Stimulated activated naive CD4-positive, alpha-beta T cell (primary cell): ENCODE measurements at regions not wholly inside any gene's neighbourhood (a gene's known extent, or its start where the extent isn't known, plus 50 kb on each side); places are given as distances from the start of the nearest gene placed in this dataset.
"Not testable (repeated sequence)": the region's sequence is repeated elsewhere in the genome, so short reads cannot be mapped to it uniquely, and the experiment has no call there.

ENCODE experiments used
- DNase-seq, 6 experiments: peaks; one replicate each; lab custom pipeline; 2025; lab: John Stamatoyannopoulos, UW

DNA sequence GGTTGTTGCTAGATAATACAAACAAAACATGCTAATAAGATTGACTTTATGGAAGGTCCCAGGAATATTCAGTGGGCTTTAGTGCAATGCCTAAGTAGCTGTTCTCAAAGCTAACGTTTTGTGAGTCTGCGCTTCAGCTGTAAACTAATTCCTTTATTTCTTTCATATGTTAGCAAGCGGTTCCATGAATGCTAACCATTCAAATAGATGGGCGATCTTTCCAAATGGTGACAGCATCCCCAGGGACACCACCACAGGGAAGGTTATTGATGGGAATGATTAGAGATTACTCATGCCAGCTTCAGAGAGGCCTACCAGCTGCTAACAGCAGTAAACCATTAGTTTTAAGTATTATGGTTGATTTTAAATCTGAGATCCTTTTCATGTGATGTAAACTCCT lies 405.7 kb upstream of the MCTP2 start:
- no peak for DNase-seq

DNA sequence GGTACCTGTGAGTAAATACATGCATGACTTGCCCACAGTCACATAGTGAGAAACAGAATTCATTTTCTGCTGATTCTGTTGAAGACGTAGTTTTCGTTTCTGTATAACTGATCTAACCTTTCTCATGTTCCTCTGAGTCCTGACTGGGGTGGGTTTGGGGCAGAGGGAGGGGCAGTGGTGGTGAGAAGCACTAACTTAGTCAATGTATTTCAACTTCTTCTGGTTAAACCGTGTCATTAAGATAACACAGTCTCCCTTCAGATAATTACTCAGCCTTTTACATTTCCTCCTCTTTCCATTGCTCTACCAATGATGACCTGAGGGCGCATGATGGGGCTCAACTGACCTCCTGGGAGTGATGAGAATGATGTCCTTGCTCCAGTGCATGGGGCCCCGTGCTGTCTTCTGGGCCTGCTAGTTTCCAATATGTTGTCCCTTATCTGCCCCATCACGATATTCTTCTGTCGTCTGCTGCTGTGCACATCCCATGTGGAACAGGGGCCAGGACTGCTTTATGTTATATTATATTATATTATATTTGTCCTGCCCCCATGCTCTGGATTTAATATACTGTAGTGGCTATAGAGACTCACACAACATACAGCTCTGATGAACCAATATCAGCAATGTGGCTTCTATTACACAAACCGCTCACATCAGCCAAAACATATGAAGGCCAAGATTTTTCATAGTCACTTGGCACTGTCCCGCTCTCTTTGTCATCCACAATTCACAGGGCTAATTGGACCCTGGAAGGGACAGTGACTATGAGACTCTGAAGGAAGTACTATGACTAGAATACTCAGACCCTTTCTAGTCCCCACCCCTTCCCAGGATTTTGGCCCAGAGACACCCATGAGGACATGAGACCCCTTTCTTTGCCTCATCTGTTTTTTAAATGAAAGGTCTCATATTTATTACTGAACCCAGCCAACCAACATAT lies 407.1 kb upstream of the MCTP2 start:
- DNase-seq: no peak

DNA sequence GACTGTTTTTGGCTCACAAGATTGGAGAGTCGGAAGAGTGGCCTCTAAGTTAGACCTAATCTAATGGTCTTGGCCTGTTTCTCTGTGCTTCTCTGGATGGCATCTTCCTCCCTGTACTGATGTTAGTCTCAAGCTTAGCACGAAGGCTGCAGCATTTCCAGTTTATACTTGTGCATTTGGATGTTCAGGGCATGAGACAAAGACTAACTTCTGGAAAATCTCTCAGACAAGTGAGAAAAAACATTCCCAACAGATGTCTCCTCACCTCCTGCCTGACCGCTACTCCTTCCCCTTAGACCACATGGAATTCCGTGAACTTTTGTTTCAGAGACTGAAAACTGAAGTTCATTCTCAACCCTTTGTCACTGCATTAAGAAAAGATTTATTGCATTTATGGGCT lies 410.8 kb upstream of the MCTP2 start:
- DNase-seq: no peak

DNA sequence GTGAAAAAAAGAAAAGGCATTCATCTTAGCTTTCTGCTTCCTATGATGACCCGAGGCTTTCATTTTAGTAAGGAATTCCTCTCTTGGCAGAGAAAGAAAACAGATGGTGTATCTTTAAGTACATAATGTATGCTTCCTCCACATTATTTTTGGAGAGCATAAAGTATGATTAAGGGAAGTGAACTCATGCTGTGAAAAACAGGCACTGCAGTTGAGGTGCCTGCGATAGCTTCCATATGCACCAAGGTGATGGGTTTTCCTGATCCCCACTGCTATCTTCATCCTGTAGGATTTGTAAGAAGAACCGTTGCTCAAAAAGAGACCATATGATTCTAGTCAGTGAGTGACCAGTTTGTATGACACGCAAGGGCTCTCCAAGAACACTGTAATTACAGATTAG lies 411.5 kb upstream of the MCTP2 start:
- no peak for DNase-seq

DNA sequence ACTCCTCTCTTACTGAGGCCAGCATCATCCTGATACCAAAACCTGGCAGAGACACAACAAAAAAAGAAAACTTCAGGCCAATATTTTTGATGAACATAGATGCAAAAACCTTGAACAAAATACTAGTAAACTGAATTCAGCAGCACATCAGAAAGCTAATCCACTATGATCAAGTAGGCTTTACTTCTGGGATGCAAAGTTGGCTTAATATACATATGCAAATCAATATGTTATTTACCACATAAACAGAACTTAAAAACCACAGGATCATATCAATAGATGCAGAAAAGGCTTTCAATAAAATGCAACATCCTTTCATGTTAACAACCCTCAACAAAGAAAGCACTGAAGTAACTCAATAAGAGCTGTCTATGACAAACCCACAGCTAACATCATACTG lies 414.5 kb upstream of the MCTP2 start:
- DNase-seq: no peak

DNA sequence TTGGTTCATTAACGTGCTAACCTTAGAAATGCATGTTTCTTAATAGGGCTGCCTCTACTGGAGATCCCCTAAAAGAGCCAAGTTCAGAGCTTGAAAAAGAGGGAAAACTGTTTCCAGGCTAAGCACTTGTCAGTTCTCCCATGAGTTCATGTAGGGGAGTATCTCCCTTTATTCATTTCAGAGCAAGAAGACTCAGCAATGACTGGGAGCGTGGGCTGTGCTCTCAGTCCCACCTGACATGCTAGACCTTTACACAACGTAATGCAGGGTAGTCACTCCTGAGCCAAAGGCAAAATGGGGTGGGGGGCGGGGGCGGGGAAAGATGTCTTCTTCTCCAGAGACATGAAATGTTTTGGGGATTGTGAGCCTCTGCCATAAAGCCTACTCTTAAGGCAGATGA lies 420.1 kb upstream of the MCTP2 start:
- DNase-seq: no peak

DNA sequence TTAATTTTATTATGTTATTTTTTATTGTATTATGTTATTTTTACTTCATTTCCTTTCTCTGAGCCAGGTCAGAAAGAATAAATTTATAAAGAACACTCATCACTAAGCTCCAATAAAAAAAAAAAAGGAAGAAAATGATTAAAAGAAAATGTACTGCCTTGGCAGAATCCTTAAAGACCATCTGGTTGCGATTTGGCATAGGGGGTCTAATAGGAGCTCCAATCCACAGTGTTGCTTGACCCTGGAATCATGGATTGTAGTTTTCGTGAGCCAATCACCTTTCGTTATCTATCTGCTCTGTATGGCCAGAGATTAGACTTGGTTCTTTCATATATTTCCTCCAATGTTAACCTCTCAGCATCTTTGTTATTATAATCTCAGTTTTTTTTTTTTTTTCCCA lies 421.8 kb upstream of the MCTP2 start:
- DNase-seq: no peak

DNA sequence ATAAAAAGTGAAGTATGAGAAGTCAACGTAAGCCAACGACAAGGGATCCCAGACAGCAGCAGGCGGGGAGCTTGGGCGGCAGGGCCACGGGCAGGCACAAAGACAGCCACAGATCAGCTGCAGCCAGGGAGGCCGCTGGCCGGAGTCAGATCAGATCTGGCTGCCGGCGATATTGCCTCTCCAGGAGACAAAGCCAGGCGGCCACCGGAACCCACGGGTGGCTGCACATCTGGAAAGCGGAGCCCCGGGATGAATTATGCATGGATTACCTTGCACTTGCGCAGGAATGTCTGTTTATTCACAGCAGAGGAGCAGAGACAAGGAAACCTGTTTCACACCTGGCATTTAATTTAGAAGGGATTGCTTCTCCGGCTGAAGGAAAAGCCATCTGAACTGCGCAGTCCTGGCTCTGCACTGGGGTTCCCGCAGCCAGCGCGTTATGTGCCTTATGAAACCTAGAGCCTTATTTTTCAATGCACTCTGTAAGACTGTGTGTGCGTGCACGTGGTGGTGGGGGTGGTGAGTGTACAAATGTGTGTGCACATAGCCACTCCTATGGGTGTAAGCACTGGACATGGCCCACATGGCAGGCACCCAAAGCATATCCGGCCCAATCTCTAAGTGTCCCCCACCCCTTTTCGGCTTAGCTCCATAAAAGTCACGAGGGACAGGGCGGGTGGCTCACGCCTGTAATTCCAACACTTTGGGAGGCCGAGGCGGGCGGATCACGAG lies 427.8 kb upstream of the MCTP2 start:
- DNase-seq: no peak

DNA sequence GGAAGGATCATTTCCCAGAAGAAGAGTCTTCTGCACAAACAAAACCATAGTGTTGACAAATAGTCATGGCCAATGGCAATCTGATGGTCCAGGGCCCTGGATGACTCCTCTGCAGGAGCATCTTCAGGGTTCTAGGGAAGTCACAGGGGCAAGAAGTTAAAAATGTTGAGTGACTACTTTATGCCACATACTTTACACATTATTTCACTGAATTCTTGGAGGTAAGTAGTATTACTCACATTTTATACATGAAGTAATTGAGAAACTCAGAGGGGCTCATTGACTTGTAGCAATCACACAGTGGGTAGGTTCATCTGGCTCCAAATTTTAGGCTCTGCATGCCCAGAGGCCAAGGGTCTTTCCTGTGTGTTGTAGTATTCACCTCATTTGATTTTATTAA lies 430.2 kb upstream of the MCTP2 start:
- DNase-seq: no peak

DNA sequence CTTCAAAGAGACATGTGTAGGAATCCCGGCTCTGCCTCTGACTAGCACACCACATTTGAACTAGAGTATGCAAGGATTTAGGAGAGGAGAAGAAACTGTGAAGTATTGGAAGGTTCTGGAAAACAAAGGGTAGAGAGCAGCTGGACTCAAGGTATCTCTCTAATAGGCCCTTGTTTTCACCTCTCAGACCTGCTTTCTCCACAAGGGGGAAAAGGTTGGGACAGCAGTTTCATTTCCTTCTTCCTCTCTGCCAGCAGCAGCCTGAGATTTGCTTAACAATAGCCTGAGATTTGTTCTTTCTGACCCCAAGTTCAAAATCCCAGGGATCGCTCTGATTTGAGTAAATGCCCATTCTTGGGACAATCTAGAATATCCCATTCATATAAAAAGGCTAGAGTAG lies 430.6 kb upstream of the MCTP2 start:
- no peak for DNase-seq

DNA sequence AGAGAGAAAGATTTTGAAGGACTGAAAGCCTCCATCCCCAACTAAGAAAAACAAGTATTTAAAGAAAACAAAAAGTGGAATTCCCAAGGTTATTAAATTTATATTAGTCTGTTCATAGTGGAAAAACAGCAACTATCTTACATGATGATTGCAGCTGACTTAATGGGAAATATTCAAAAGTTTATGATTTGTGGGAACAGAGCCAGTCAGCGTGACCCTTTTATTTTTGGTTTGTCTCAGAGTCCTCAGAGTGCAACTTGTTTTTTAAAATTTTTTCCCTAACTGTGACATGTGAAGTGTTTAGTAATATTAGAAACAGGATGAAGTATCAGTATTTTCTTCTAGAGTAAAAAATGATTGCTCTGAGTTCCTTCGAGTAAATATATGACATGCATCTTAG lies 441.9 kb upstream of the MCTP2 start:
- DNase-seq: no peak

DNA sequence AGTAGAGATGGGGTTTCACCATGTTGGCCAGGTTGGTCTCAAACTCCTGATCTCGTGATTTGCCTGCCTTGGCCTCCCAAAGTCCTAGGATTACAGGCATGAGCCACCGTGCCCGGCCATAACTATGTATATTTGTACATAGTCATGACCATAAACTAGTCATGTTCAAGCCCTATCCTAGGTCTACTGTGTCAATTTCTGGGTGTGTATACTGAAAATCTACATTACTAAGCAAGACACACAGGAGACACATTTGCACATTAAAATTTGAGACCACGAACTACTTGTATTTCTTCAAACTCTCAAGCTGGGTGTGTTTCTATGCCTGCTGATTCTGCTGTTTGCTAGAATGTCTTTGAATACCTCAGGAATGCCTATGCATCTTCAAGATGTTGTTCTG lies 451.3 kb upstream of the MCTP2 start:
- no peak for DNase-seq

DNA sequence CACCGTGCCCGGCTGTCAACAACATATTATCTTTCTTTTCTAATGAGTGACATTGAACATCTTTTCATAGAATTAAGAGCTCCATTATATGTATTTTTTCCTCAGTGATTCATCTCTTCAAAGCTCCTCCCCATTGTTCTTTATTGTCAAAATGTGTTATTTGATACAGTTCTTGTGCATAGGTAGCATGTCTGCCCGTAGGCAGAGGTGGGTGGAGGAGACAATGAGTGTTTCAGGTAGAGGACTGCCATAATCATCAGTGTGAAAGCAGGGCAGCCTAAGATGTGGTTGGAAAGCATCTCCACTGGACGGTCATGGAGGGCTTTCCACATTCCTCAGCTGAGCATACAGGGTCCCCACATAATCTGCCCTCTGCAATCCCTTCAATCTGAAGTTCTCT lies 452.0 kb upstream of the MCTP2 start:
- DNase-seq: no peak

DNA sequence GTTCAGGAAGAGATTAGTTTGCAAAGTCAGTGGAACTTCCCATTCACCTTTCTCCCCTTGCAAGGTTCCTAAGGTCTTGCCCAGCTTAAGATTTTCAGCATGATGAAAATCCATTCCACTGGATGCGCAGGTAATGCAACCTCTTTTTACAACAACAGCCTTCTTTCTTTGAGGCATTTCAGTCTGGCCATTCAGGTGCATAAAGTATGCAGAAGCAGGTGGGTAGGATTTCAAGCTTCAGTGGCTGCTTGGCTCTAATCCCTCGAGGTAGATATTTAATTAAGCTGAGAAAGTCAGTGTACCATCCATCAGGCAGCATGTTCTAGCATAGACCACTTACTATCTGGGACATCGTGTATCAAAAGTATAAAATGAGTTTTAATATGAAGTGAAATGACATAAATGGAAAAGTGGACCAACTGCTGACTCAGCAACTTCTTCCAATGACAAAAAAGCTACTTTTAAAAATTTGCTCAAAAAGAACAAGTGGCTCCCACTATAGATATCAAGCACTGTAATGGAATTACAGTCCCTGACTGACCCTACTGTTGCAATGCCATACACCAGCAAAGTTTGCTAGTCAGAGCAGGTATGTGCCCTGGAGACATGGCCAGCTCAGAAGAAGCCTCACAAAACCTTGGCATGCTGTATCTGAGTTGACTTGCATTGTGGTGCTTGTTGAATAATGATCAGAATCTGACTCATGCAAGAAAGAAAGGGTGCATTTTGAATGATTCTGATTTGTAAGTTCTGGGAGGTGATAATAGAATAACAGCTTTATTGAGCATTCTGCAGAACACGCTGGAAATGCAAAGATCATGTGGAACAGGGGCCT lies 459.9 kb upstream of the MCTP2 start:
- no peak for DNase-seq

DNA sequence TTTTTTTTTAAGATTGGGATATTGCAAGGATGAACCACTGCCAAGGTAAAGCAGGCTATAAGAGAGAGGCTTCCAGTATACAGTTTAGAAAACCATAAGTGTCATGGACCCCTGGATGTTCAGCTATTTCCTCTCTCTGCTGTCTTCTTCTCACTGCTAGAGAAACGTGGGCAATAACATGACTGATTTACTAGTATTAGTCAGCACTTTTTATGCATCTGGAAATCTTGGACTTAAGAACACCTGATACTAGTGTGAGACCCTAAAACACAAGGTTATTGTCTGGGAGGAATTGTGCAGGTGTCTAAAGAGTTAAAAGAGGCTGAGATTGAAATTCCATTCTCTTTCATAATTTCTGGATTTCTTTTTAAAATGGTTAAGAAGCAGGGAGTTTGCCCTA lies 460.6 kb upstream of the MCTP2 start:
- no peak for DNase-seq

DNA sequence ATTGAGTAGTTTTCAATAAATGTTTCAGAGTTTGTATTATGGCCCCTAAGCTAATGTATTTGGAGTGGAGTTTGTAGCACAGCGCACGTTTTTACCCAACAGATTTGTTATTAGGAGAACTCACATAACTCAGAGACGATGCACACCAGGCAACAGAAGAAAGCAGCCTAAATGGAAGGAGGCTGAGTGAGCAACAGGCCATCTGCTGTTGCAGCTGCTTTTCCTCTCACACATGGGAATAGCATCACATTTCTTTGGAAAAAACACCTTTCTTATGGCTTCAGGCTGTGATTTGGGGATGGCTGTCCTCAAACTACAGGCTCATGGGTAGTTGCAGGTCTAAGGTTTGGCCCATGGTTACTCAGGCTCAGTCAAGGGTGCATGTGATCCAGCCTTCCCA lies 469.3 kb upstream of the MCTP2 start:
- no peak for DNase-seq

DNA sequence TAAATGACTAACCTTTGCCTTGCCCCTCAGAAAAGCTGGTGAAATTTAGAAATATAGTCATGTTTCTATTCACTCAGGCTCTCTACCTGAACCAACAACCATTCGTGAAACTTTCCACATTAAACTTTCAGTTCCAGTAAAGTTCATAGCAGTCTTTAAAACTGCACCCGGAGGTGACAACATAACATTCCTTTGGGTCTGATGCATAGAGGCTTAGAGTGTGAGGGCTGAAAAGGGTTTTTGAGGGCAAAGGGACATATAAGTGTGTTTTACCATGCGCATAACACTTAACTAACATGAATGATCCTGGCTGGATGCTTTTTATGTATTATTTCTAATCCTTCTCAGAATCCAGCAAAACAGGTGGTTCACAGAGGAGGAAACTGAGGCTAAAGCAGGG lies 471.7 kb upstream of the MCTP2 start:
- DNase-seq: no peak

DNA sequence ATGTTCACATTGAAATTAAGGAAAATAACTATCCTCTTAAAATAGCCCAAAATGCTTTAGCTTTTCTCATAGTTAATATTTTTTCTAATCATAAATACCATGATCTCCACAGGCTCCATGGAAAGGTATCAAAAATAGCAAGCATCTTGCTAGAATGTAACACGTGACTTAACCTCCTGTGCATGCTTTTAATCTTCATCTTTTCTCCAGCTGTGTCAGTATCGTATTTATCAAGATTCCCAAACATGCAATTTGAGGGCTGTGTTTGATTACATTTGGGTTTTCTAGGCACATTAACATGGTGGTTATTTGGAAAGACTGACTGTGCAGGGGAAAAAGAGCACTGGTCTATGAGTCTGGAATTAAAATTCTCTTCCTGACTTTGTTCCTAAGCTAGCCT lies 472.5 kb upstream of the MCTP2 start:
- no peak for DNase-seq

DNA sequence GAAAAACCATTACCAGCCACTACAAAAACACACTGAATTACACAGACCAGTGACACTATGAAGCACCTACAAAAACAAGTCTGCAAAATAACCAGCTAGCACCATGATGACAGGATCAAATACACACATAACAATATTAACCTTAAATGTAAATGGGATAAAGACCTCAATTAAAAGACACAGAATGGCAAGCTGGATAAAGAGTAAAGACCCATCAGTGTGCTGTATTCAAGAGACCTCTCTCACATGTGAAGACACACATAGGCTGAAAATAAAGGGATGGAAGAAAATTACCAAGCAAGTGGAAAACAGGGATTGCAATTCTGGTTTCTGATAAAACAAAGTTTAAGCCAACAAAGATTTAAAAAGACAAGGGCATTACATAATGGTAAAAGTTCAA lies 482.7 kb upstream of the MCTP2 start:
- DNase-seq: no peak

DNA sequence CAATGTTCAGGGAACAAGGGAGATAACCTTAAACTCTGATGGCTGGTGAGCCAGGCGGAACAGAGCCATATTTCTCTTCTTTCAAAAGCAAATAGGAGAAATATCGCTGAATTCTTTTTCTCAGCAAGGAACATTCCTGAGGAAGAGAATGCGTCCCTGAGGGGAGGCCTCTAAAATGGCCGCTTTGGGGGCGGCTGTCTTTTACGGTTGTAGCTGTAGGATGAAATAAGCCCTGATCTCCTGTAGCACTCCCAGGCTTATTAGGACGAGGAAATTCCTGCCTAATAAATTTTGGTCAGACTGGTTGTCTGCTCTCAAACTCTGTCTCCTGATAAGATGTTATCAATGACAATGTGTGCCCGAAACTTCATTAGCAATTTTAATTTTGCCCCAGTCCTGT lies 496.4 kb upstream of the MCTP2 start:
- not testable (repeated sequence) for DNase-seq

DNA sequence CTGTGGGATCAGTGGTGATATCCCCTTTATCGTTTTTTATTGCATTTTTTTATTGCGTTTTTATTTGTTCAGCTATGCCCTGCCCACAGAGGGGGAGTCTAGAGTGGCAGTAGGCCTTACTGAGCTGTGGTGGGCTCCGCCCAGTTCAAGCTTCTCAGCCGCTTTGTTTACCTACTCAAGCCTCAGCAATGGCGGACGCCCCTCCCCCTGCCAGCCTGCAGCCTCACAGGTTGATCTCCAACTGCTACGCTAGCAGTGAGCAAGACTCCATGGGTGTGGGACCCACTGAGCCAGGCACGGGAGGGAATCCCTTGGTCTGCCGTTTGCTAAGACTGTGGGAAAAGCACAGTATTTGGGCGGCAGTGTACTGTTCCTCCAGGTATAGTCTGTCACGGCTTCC lies 500.6 kb upstream of the MCTP2 start:
- no peak for DNase-seq

DNA sequence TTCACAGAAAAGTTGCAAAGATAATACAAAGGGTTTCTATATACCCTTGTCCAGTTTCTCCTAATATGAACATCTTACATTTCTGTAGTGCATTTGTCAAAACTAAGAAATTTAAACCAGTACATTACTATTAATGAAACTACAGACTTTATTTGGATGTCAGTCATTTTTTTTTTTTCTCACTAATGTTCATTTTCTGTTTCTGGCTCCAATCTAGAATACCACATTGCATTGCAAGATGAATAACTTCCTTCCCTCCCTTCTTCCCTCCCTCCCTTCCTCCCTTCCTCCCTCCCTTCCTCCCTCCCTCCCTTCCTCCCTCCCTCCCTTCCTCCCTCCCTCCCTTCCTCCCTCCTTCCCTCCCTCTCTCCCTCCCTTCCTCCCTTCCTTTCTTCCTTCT lies 509.2 kb upstream of the MCTP2 start:
- no peak for DNase-seq

DNA sequence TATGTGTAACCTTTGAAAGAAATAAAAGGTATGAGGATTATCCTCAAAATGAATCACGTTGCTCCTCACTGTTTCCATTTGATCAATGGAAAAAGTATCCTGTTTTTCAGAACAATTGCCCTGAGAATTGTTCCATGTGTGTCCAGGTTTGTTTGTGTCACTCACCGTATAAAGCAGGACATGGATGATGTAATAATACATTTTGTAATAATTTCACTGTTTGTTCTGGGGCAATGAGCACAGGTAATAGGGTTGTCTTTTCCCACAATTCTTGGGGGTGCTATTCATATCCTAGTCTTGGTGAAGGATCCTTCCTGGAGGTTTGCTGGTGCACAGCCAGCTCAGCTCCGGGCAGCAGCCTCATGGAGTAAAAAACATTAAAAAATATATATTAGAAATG lies 510.8 kb upstream of the MCTP2 start:
- DNase-seq: no peak
